Karpas-422 (cell line): ENCODE measurements at regions not wholly inside any gene's neighbourhood (a gene's known extent, or its start where the extent isn't known, plus 50 kb on each side); places are given as distances from the start of the nearest gene placed in this dataset.

Experiments used
- DNase-seq: peaks from one replicate; pipeline ENCODE4 v3.0.0-alpha.2; 2015
- H2AFZ ChIP-seq: fragments of 200-600 bp; sonication (generic); 2 replicates; pipeline ENCODE4 v1.6.1; 2014; ENCODE audit warnings: antibody characterized with exemption, low read length, mixed read lengths
- H3K27ac ChIP-seq: fragments of 200-600 bp; sonication (generic); 2 replicates; pipeline ENCODE4 v1.5.1; 2014; ENCODE audit warnings: mild to moderate bottlenecking, low read length, moderate library complexity
- H3K27me3 ChIP-seq: fragments of 200-600 bp; sonication (generic); 2 replicates; pipeline ENCODE4 v1.6.1; 2014; ENCODE audit warnings: low read length, mixed read lengths
- H3K36me3 ChIP-seq: fragments of 200-600 bp; sonication (generic); 2 replicates; pipeline ENCODE4 v1.6.1; 2014; ENCODE audit warnings: low read length, mixed read lengths; ENCODE audit not compliant: insufficient read depth
- H3K4me1 ChIP-seq: fragments of 200-600 bp; sonication (generic); 2 replicates; pipeline ENCODE4 v1.6.1; 2014; ENCODE audit warnings: mild to moderate bottlenecking, low read length, mixed read lengths
- H3K4me2 ChIP-seq: fragments of 200-600 bp; sonication (generic); 2 replicates; pipeline ENCODE4 v1.6.1; 2014; ENCODE audit warnings: low read length, low read depth, mild to moderate bottlenecking; ENCODE audit not compliant: poor library complexity, severe bottlenecking
- H3K4me3 ChIP-seq: fragments of 200-600 bp; sonication (generic); 2 replicates; pipeline ENCODE4 v1.5.1; 2014; ENCODE audit warnings: mild to moderate bottlenecking, antibody characterized with exemption, low read length, mixed read lengths
- H3K79me2 ChIP-seq: fragments of 200-600 bp; sonication (generic); 2 replicates; pipeline ENCODE4 v1.6.1; 2014; ENCODE audit warnings: mild to moderate bottlenecking, low read length, mixed read lengths
- H3K9ac ChIP-seq: fragments of 200-600 bp; sonication (generic); 2 replicates; pipeline ENCODE4 v1.6.0; 2014; ENCODE audit warnings: low read length
- H3K9me2 ChIP-seq: fragments of 200-600 bp; sonication (generic), shearing (Covaris generic); replicated peaks from 2 replicates; pipeline ENCODE4 v1.6.0; 2014; ENCODE audit warnings: mild to moderate bottlenecking, low read length, moderate library complexity; ENCODE audit not compliant: insufficient read depth
- H3K9me3 ChIP-seq: fragments of 300-700, 200-600 bp; sonication (generic); 2 replicates; pipeline ENCODE4 v1.6.1; 2014; ENCODE audit warnings: low read length, mixed read lengths
- H4K20me1 ChIP-seq: fragments of 200-600 bp; sonication (generic); 2 replicates; pipeline ENCODE4 v1.6.1; 2014; ENCODE audit warnings: mild to moderate bottlenecking, antibody characterized with exemption, low read length, low read depth; ENCODE audit not compliant: insufficient read depth

- H2AFZ ChIP-seq, result no peak overlapping the region
- no peak overlapping the region for H3K9ac ChIP-seq
- H3K9me3 ChIP-seq, result peaks cover 7% of the 10 kb centered on the region; the same call in 1 of the 2 replicates
- H4K20me1 ChIP-seq, result no peaks in the 10 kb centered on the region
- no peak for DNase-seq
- no peaks in the 10 kb centered on the region for H3K27me3 ChIP-seq
- no peak overlapping the region for H3K27ac ChIP-seq
- no peaks in the 10 kb centered on the region for H3K4me1 ChIP-seq
- no peaks in the 10 kb centered on the region for H3K79me2 ChIP-seq
- no peak overlapping the region for H3K4me3 ChIP-seq
- H3K36me3 ChIP-seq, result no peaks in the 10 kb centered on the region
- no peak overlapping the region for H3K4me2 ChIP-seq
- H3K9me2 ChIP-seq, result no peaks in the 10 kb centered on the region
Measured at GRCh38 chr3:35336601-35337000, 302.7 kb upstream of the ARPP21 start.

- H4K20me1 ChIP-seq, result no peaks in the 10 kb centered on the region
- no peaks in the 10 kb centered on the region for H3K4me1 ChIP-seq
- H3K9me2 ChIP-seq, result no peaks in the 10 kb centered on the region
- H3K9ac ChIP-seq, result no peak overlapping the region
- no peak overlapping the region for H3K27ac ChIP-seq
- H3K79me2 ChIP-seq, result no peaks in the 10 kb centered on the region
- H3K4me3 ChIP-seq, result no peak overlapping the region
- H3K4me2 ChIP-seq, result no peak overlapping the region
- H3K36me3 ChIP-seq, result no peaks in the 10 kb centered on the region
- no peak overlapping the region for H2AFZ ChIP-seq
- H3K27me3 ChIP-seq, result no peaks in the 10 kb centered on the region
- no peaks in the 10 kb centered on the region for H3K9me3 ChIP-seq
- no peak for DNase-seq
Measured at GRCh38 chr3:35338186-35338585, 301.1 kb upstream of the ARPP21 start.

GRCh38 chr3:35380196-35380595 is 259.1 kb upstream of the ARPP21 start:
- Histone ChIP-seq H3K36me3 (no peaks in the 10 kb centered on the region), H3K4me1 (no peaks in the 10 kb centered on the region), H3K9ac (no peak overlapping the region), H3K79me2 (no peaks in the 10 kb centered on the region), H3K27me3 (no peaks in the 10 kb centered on the region), H3K4me3 (no peak overlapping the region), H3K9me3 (no peaks in the 10 kb centered on the region), H3K4me2 (no peak overlapping the region), H3K9me2 (no peaks in the 10 kb centered on the region), H2AFZ (no peak overlapping the region), H4K20me1 (no peaks in the 10 kb centered on the region), H3K27ac (no peak overlapping the region)
- no peak for DNase-seq

- Histone ChIP-seq H3K79me2 (no peaks in the 10 kb centered on the region), H3K4me1 (no peaks in the 10 kb centered on the region), H3K27ac (no peak overlapping the region), H3K9me3 (no peaks in the 10 kb centered on the region), H3K9me2 (no peaks in the 10 kb centered on the region), H3K4me3 (no peak overlapping the region), H3K27me3 (no peaks in the 10 kb centered on the region), H3K36me3 (no peaks in the 10 kb centered on the region), H3K4me2 (no peak overlapping the region), H4K20me1 (no peaks in the 10 kb centered on the region), H2AFZ (no peak overlapping the region), H3K9ac (no peak overlapping the region)
- no peak for DNase-seq
Measured at GRCh38 chr3:35383216-35383615, 256.1 kb upstream of the ARPP21 start.

GRCh38 chr3:35383719-35384555 is 255.4 kb upstream of the ARPP21 start:
- Histone ChIP-seq H3K27ac (no peak overlapping the region), H3K27me3 (no peaks in the 10 kb centered on the region), H3K4me2 (no peak overlapping the region)

GRCh38 chr3:35385271-35385670 is 254.1 kb upstream of the ARPP21 start:
- H3K9me2 ChIP-seq, result no peaks in the 10 kb centered on the region
- no peaks in the 10 kb centered on the region for H4K20me1 ChIP-seq
- H3K27me3 ChIP-seq, result no peaks in the 10 kb centered on the region
- DNase-seq, result no peak
- no peaks in the 10 kb centered on the region for H3K36me3 ChIP-seq
- no peak overlapping the region for H3K9ac ChIP-seq
- H3K4me1 ChIP-seq, result no peaks in the 10 kb centered on the region
- no peaks in the 10 kb centered on the region for H3K79me2 ChIP-seq
- no peaks in the 10 kb centered on the region for H3K9me3 ChIP-seq
- H3K4me3 ChIP-seq, result no peak overlapping the region
- H2AFZ ChIP-seq, result no peak overlapping the region
- no peak overlapping the region for H3K27ac ChIP-seq
- H3K4me2 ChIP-seq, result no peak overlapping the region

More at GRCh38 chr3:35383719-35384555, 255.4 kb upstream of the ARPP21 start:
- H3K4me1 ChIP-seq, result no peaks in the 10 kb centered on the region
- H3K36me3 ChIP-seq, result no peaks in the 10 kb centered on the region
- no peaks in the 10 kb centered on the region for H3K9me3 ChIP-seq
- no peak overlapping the region for H2AFZ ChIP-seq
- no peaks in the 10 kb centered on the region for H3K9me2 ChIP-seq
- H3K9ac ChIP-seq, result no peak overlapping the region
- no peak for DNase-seq
- no peaks in the 10 kb centered on the region for H3K79me2 ChIP-seq
- no peaks in the 10 kb centered on the region for H4K20me1 ChIP-seq
- H3K4me3 ChIP-seq, result no peak overlapping the region

- DNase-seq, result no peak
- H2AFZ ChIP-seq, result no peak overlapping the region
- H3K9me3 ChIP-seq, result no peaks in the 10 kb centered on the region; the same call in 1 of the 2 replicates
- no peak overlapping the region for H3K27ac ChIP-seq
- no peak overlapping the region for H3K9ac ChIP-seq
- H3K79me2 ChIP-seq, result no peaks in the 10 kb centered on the region
- no peak overlapping the region for H3K4me2 ChIP-seq
- peaks cover 7% of the 10 kb centered on the region; the same call in 1 of the 2 replicates for H3K4me1 ChIP-seq
- no peaks in the 10 kb centered on the region for H4K20me1 ChIP-seq
- no peak overlapping the region for H3K4me3 ChIP-seq
- H3K36me3 ChIP-seq, result no peaks in the 10 kb centered on the region
- H3K9me2 ChIP-seq, result no peaks in the 10 kb centered on the region
- no peaks in the 10 kb centered on the region for H3K27me3 ChIP-seq
Measured at GRCh38 chr3:35389907-35390306, 249.4 kb upstream of the ARPP21 start.

GRCh38 chr3:35392187-35392586 is 247.1 kb upstream of the ARPP21 start:
- no peaks in the 10 kb centered on the region for H3K9me2 ChIP-seq

More at GRCh38 chr3:35392187-35392586, 247.1 kb upstream of the ARPP21 start:
- Histone ChIP-seq H3K36me3 (no peaks in the 10 kb centered on the region), H4K20me1 (no peaks in the 10 kb centered on the region), H3K27me3 (no peaks in the 10 kb centered on the region), H3K9me3 (no peaks in the 10 kb centered on the region; the same call in 1 of the 2 replicates), H3K4me1 (peaks cover 7% of the 10 kb centered on the region; the same call in 1 of the 2 replicates), H3K9ac (no peak overlapping the region), H3K4me2 (no peak overlapping the region), H3K79me2 (no peaks in the 10 kb centered on the region), H3K4me3 (no peak overlapping the region), H3K27ac (no peak overlapping the region), H2AFZ (no peak overlapping the region)
- DNase-seq, result no peak
